ENCODE measurements at regions not wholly inside any gene's neighbourhood (a gene's known extent, or its start where the extent isn't known, plus 50 kb on each side); places are given as distances from the start of the nearest gene placed in this dataset.

GRCh38 chr4:28760003-28760402, 1899.4 kb downstream of the STIM2 start:
- Histone ChIP-seq H3K4me3 (ENCODE audit: low read depth, low read length) (no peak overlapping the region), H3K27ac (ENCODE audit: low read depth, low read length) (no peak overlapping the region)

GRCh38 chr4:28772066-28772465, 1911.4 kb downstream of the STIM2 start:
- Histone ChIP-seq H3K27me3 (ENCODE audit: control insufficient read depth, insufficient read depth, low read length) (no peaks in the 10 kb centered on the region), H3K9me3 (ENCODE audit: control insufficient read depth, insufficient read depth, low read length) (0 out of 2 replicates have a peak, but pooled peaks cover 3% of the 10 kb centered on the region), H3K27ac (ENCODE audit: low read depth, low read length) (no peak overlapping the region), H3K4me3 (ENCODE audit: low read depth, low read length) (no peak overlapping the region), H3K36me3 (ENCODE audit: control insufficient read depth, insufficient read depth, low read length) (no peaks in the 10 kb centered on the region), H3K4me1 (ENCODE audit: control insufficient read depth, insufficient read depth, low read length) (no peaks in the 10 kb centered on the region; the same call in 1 of the 2 replicates), H3K9ac (ENCODE audit: low read depth, low read length) (no peak overlapping the region)

More at GRCh38 chr4:28760003-28760402, 1899.4 kb downstream of the STIM2 start:
- peaks cover 8% of the 10 kb centered on the region for H3K4me1 ChIP-seq (ENCODE audit: control insufficient read depth, insufficient read depth, low read length)
- no peaks in the 10 kb centered on the region for H3K27me3 ChIP-seq (ENCODE audit: control insufficient read depth, insufficient read depth, low read length)
- H3K36me3 ChIP-seq (ENCODE audit: control insufficient read depth, insufficient read depth, low read length), result no peaks in the 10 kb centered on the region
- no peaks in the 10 kb centered on the region for H3K9me3 ChIP-seq (ENCODE audit: control insufficient read depth, insufficient read depth, low read length)
- H3K9ac ChIP-seq (ENCODE audit: low read depth, low read length), result no peak overlapping the region

GRCh38 chr4:28772788-28773187, 1912.1 kb downstream of the STIM2 start:
- H3K36me3 ChIP-seq (ENCODE audit: control insufficient read depth, insufficient read depth, low read length), result no peaks in the 10 kb centered on the region
- no peak overlapping the region for H3K27ac ChIP-seq (ENCODE audit: low read depth, low read length)

GRCh38 chr4:28774344-28774743, 1913.7 kb downstream of the STIM2 start:
- H3K27ac ChIP-seq (ENCODE audit: low read depth, low read length), result no peak overlapping the region
- H3K9me3 ChIP-seq (ENCODE audit: control insufficient read depth, insufficient read depth, low read length), result no peaks in the 10 kb centered on the region
- H3K27me3 ChIP-seq (ENCODE audit: control insufficient read depth, insufficient read depth, low read length), result no peaks in the 10 kb centered on the region
- H3K36me3 ChIP-seq (ENCODE audit: control insufficient read depth, insufficient read depth, low read length), result no peaks in the 10 kb centered on the region
- H3K4me1 ChIP-seq (ENCODE audit: control insufficient read depth, insufficient read depth, low read length), result no peaks in the 10 kb centered on the region; the same call in 1 of the 2 replicates
- no peak overlapping the region for H3K9ac ChIP-seq (ENCODE audit: low read depth, low read length)
- no peak overlapping the region for H3K4me3 ChIP-seq (ENCODE audit: low read depth, low read length)

More at GRCh38 chr4:28772788-28773187, 1912.1 kb downstream of the STIM2 start:
- Histone ChIP-seq H3K4me3 (ENCODE audit: low read depth, low read length) (no peak overlapping the region), H3K9ac (ENCODE audit: low read depth, low read length) (no peak overlapping the region), H3K9me3 (ENCODE audit: control insufficient read depth, insufficient read depth, low read length) (no peaks in the 10 kb centered on the region), H3K27me3 (ENCODE audit: control insufficient read depth, insufficient read depth, low read length) (no peaks in the 10 kb centered on the region), H3K4me1 (ENCODE audit: control insufficient read depth, insufficient read depth, low read length) (no peaks in the 10 kb centered on the region; the same call in 1 of the 2 replicates)

GRCh38 chr4:28776004-28776403, 1915.4 kb downstream of the STIM2 start:
- H3K9ac ChIP-seq (ENCODE audit: low read depth, low read length), result no peak overlapping the region
- H3K9me3 ChIP-seq (ENCODE audit: control insufficient read depth, insufficient read depth, low read length), result no peaks in the 10 kb centered on the region
- no peak overlapping the region for H3K4me3 ChIP-seq (ENCODE audit: low read depth, low read length)
- H3K27me3 ChIP-seq (ENCODE audit: control insufficient read depth, insufficient read depth, low read length), result no peaks in the 10 kb centered on the region
- no peaks in the 10 kb centered on the region for H3K36me3 ChIP-seq (ENCODE audit: control insufficient read depth, insufficient read depth, low read length)
- no peak overlapping the region for H3K27ac ChIP-seq (ENCODE audit: low read depth, low read length)
- H3K4me1 ChIP-seq (ENCODE audit: control insufficient read depth, insufficient read depth, low read length), result no peaks in the 10 kb centered on the region; the same call in 1 of the 2 replicates

- no peak overlapping the region for H3K9ac ChIP-seq (ENCODE audit: low read depth, low read length)
- no peak overlapping the region for H3K27ac ChIP-seq (ENCODE audit: low read depth, low read length)
- H3K9me3 ChIP-seq (ENCODE audit: control insufficient read depth, insufficient read depth, low read length), result no peaks in the 10 kb centered on the region
- H3K4me1 ChIP-seq (ENCODE audit: control insufficient read depth, insufficient read depth, low read length), result no peaks in the 10 kb centered on the region
- no peaks in the 10 kb centered on the region for H3K36me3 ChIP-seq (ENCODE audit: control insufficient read depth, insufficient read depth, low read length)
- H3K4me3 ChIP-seq (ENCODE audit: low read depth, low read length), result no peak overlapping the region
- no peaks in the 10 kb centered on the region for H3K27me3 ChIP-seq (ENCODE audit: control insufficient read depth, insufficient read depth, low read length)
Measured at GRCh38 chr4:28784188-28784587, 1923.5 kb downstream of the STIM2 start.

GRCh38 chr4:28787947-28788346, 1927.3 kb downstream of the STIM2 start:
- Histone ChIP-seq H3K27ac (ENCODE audit: low read depth, low read length) (no peak overlapping the region), H3K9me3 (ENCODE audit: control insufficient read depth, insufficient read depth, low read length) (no peaks in the 10 kb centered on the region), H3K27me3 (ENCODE audit: control insufficient read depth, insufficient read depth, low read length) (no peaks in the 10 kb centered on the region), H3K36me3 (ENCODE audit: control insufficient read depth, insufficient read depth, low read length) (no peaks in the 10 kb centered on the region), H3K4me3 (ENCODE audit: low read depth, low read length) (no peak overlapping the region), H3K9ac (ENCODE audit: low read depth, low read length) (no peak overlapping the region), H3K4me1 (ENCODE audit: control insufficient read depth, insufficient read depth, low read length) (no peaks in the 10 kb centered on the region)

- Histone ChIP-seq H3K27me3 (ENCODE audit: control insufficient read depth, insufficient read depth, low read length) (no peaks in the 10 kb centered on the region), H3K4me1 (ENCODE audit: control insufficient read depth, insufficient read depth, low read length) (no peaks in the 10 kb centered on the region), H3K36me3 (ENCODE audit: control insufficient read depth, insufficient read depth, low read length) (no peaks in the 10 kb centered on the region), H3K4me3 (ENCODE audit: low read depth, low read length) (no peak overlapping the region), H3K9me3 (ENCODE audit: control insufficient read depth, insufficient read depth, low read length) (no peaks in the 10 kb centered on the region), H3K9ac (ENCODE audit: low read depth, low read length) (no peak overlapping the region), H3K27ac (ENCODE audit: low read depth, low read length) (no peak overlapping the region)
Measured at GRCh38 chr4:28788929-28789490, 1928.4 kb downstream of the STIM2 start.

- H3K27ac ChIP-seq (ENCODE audit: low read depth, low read length), result no peak overlapping the region
- no peaks in the 10 kb centered on the region for H3K4me1 ChIP-seq (ENCODE audit: control insufficient read depth, insufficient read depth, low read length)
- H3K9ac ChIP-seq (ENCODE audit: low read depth, low read length), result no peak overlapping the region
- no peak overlapping the region for H3K4me3 ChIP-seq (ENCODE audit: low read depth, low read length)
- H3K9me3 ChIP-seq (ENCODE audit: control insufficient read depth, insufficient read depth, low read length), result peaks cover 8% of the 10 kb centered on the region; the same call in 1 of the 2 replicates
- H3K27me3 ChIP-seq (ENCODE audit: control insufficient read depth, insufficient read depth, low read length), result no peaks in the 10 kb centered on the region
- no peaks in the 10 kb centered on the region for H3K36me3 ChIP-seq (ENCODE audit: control insufficient read depth, insufficient read depth, low read length)
Measured at GRCh38 chr4:28792917-28793597, 1927.1 kb upstream of the PCDH7 start.

GRCh38 chr4:28799696-28800095, 1920.5 kb upstream of the PCDH7 start:
- Histone ChIP-seq H3K4me3 (ENCODE audit: low read depth, low read length) (no peak overlapping the region), H3K27me3 (ENCODE audit: control insufficient read depth, insufficient read depth, low read length) (no peaks in the 10 kb centered on the region), H3K9me3 (ENCODE audit: control insufficient read depth, insufficient read depth, low read length) (peaks cover 14% of the 10 kb centered on the region; the same call in 1 of the 2 replicates), H3K4me1 (ENCODE audit: control insufficient read depth, insufficient read depth, low read length) (no peaks in the 10 kb centered on the region), H3K27ac (ENCODE audit: low read depth, low read length) (no peak overlapping the region), H3K9ac (ENCODE audit: low read depth, low read length) (no peak overlapping the region), H3K36me3 (ENCODE audit: control insufficient read depth, insufficient read depth, low read length) (no peaks in the 10 kb centered on the region)

- Histone ChIP-seq H3K27me3 (ENCODE audit: control insufficient read depth, insufficient read depth, low read length) (no peaks in the 10 kb centered on the region), H3K9ac (ENCODE audit: low read depth, low read length) (no peak overlapping the region), H3K4me1 (ENCODE audit: control insufficient read depth, insufficient read depth, low read length) (no peaks in the 10 kb centered on the region), H3K27ac (ENCODE audit: low read depth, low read length) (no peak overlapping the region), H3K4me3 (ENCODE audit: low read depth, low read length) (no peak overlapping the region), H3K9me3 (ENCODE audit: control insufficient read depth, insufficient read depth, low read length) (peaks cover 10% of the 10 kb centered on the region), H3K36me3 (ENCODE audit: control insufficient read depth, insufficient read depth, low read length) (no peaks in the 10 kb centered on the region)
Measured at GRCh38 chr4:28811025-28811424, 1909.1 kb upstream of the PCDH7 start.

Data from HUES48 (cell line).